Head of caudate nucleus (tissue), 42 donors: ENCODE measurements at regions not wholly inside any gene's neighbourhood (a gene's known extent, or its start where the extent isn't known, plus 50 kb on each side); places are given as distances from the start of the nearest gene placed in this dataset.
A peak's percentile ranks its signal among the peaks of the same experiment; 100 is the strongest.
"Not testable (repeated sequence)": the region's sequence is repeated elsewhere in the genome, so short reads cannot be mapped to it uniquely, and the experiment has no call there.

Experiments
- DNase-seq, 42 donors: peaks; one replicate each; pipeline versions ENCODE4 v3.0.0 to v3.0.0-alpha.2; 2020 to 2021; ENCODE audit warnings: mixed read lengths in 7 of 42
- intact Hi-C: fragments of 100-400 bp; cut with DNase I; formaldehyde crosslinking; loops from one replicate; pipeline ENCODE4 v1.15.0; 2022

DNA sequence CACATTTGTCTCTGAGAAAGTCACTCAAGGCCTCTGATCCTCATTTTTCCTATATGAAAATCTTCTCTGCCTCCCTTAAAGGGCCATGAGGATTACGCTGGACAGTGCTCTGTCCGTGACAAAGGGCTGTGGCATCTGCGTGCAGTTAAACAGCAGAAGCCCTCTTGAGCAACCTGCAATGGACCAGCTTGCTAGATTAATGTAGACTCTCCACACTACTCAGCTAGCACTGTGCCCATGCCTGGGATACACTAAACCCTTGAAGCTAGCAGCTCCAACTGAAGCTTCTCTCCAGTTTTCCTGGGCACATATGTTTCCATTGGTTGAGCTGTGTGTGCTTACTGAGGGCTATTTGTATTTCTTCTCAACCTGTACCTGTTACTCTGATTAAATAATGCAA, 303.8 kb downstream of the RPLP1 start:
- no peak for DNase-seq
- intact Hi-C loops = no loop called here

DNA sequence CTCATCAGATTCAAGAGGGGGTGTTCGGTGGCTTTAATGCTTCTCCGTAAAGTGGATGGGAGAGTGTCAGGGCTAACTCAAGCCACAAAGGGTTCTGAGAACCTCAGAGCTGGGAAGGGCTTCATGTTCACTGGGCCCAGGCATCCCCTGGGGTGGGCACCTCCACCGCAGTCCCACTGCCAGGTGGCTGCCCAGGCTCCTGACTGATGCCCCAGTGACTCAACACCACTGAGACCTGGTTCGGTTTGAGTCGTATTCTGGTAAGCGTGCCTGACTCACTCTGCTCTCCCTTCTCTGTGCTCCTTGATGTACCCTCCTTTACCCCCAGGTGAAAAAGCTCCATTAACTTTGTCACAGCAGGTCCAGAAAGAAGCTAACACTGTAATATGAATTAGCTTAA, 304.6 kb downstream of the RPLP1 start:
- intact Hi-C loops = no loop called here
- no peak for DNase-seq

DNA sequence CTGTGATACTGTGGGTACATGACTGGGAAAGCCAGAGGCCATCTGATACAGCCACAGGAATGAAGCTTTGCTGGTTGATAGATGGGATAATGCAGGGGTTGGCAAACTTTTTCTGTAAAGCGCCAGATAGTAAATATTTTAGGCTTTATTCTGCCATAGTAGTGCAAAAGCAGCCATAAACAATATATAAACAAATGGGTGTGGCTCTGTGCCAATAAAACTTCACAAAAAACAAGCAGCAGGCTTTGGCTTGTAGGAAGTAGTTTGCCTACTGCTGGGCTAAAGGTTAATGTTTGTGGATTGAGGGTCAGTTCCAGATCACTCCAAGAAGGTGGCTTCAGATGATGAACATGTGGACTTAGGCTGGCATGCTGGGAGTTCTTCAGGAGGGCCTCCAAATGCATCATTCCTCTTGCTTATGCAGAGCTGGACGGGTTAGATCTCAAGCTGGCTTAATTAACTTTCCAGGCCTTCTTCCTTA, 305.7 kb downstream of the RPLP1 start:
- intact Hi-C loops = no loop called here
- DNase-seq = no peak

DNA sequence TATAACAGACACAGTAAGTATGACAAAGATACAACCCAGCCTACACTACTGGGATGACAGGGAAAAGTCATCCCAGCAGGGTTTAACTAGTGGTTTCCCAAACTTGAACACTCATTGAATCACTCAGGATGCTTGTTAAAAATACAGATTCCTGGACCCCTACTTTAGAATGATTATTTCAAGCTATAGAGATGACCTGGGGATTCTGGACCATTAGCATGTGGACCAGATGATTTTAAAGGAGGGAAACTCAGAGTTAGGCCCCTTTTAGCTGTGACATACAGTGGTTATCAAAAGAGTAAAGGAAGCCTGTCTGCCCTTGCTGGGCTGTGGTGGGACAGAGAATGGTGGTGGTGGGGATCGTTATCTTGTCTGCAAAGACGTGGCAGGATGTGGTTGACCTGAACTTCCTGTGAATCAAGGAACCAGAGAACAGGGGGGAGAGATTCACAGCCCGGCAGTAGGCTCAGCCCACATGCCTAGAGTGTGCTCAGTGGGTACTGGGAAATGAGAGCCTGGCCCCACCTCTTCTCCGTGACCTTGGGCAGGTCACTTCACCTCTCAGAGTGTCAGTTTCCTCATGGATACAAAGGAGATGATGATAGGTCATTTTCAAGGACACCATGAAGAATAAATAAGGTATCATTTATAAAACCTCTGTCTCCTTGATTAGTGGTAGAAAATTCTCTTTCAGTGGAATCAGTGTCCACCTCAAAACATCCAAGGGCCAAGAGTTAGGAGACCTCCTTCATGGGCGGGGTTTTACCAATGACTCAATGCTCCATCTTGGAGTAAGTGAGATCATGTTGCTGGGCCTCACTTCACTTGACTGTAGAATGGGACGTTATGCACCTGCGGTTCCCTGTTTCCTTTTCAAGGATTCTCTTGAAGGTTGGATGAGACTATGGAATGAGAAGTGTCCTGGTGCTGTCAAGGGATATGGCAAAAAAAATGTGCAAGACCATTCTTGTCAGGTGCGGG, 306.5 kb downstream of the RPLP1 start:
- peak in 26 of 42 donors; percentile 8 to 70 (median 36) for DNase-seq
- intact Hi-C loops = no loop called here

DNA sequence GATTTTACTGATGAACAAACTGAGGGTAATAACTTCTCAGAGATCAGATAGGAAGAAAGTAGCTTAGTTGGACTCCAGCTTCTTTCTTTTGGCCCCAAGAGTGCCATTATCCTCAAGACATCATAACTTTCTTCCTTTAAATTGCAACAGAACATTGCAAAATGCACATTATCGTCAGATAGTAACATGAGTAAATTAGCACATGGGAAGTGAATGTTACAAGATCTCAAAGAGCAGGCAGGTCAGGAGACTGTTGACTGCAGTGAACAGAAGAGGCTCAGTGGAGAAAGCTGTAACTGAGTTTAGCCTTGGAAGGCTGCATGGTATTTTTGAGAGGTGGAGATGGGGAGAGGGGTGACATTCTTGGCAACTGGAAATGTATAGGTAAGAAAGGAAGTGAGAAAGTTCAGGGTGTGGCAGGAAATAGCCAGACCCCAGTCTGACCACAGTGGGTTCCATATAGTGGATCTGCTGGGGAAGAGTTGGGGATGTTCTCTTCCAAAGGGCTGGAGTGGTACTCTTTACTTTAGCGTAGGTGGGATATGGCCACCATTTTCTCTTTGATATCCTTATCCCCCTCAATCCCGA, 307.7 kb downstream of the RPLP1 start:
- intact Hi-C loops = no loop called here
- DNase-seq = no peak

DNA sequence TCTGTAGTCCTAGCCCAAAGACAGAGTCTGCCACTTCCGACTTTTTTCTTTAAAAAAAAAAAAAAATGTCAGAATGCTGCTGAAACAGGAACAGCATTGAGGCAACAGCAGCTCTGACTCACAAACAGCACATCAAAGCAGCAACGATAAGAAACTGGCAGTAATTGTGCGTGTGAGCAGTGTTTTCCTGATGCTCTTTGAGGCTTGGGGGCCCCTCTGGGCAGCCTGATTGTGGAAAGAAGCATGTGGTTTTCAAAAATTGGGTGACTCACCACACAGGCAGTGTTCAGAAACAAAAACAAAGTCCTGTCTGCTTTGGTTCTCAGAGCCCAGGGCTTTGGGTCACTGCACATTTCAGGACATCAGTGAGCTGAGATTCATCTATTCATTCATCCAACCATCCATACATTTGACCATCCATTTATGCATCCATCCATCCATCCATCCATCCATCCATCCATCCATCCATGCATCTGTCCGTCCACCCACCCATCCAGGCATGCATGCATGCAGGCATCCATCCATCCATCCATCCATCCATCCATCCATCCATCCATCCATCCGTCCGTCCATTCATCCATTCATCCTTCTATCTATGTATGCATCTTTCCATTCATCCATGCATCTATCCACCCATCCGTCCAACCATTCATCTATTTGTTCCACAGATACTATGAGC, 308.4 kb downstream of the RPLP1 start:
- intact Hi-C loops = no loop called here
- DNase-seq = peak in 12 of 42 donors; percentile 5 to 70 (median 26)

DNA sequence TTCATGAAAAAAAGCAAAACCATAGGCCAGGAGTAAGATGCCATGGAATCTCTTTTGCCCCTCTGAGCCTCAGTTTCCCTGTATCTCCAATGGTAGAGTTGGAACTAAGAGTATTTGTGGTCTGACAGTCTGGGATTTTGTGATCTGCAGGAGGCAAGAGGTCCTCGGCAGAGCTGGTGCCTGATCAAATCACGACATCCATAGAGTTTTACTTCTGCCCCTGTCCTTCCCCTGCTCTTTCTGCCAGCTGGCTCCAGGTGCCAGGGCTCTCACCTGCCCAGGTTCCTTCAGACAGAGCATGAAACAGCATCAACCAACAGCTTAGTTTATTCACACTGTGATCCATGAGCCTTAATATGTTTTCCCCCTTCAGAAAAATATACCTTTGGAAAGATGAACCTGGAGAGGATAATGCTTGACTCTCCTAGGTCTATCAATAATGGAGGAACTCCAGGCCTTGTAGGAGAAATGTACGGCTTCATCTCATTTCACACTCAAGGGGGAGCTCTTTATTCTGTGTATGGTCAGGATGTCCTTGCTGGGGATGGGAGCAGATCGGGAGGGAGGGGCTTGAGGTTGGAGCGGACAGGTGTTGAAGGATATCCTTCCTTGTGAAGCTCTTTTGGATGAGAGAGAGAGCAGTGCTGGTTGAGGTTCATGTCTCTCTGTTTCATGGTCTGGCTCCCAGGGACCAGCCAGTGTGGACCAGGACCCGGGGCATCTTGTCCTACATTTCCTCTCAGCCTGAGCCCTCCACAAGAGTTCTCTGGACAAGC, 309.9 kb downstream of the RPLP1 start:
- intact Hi-C loops = no loop called here
- DNase-seq = no peak

DNA sequence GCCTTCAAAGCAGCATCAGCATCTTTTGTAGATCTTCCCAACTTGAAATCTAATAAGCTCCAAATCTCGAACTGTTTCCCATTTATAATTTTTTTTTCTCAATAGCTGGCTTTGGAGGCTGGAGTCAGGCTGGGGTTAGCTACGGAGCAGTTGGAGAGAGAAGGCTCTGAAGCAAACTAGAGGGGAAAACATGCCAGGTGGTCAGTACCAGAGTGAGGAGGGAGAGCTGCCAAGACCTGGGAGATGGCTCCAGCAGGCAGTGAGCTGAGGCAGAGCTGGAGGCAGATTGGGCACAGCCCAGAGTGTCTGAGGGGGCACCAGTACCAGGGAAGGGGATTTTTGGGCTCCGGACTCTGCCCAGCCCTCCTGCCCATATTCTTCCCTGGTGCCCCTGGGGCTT, 311.2 kb downstream of the RPLP1 start:
- intact Hi-C loops = no loop called here
- DNase-seq = no peak

DNA sequence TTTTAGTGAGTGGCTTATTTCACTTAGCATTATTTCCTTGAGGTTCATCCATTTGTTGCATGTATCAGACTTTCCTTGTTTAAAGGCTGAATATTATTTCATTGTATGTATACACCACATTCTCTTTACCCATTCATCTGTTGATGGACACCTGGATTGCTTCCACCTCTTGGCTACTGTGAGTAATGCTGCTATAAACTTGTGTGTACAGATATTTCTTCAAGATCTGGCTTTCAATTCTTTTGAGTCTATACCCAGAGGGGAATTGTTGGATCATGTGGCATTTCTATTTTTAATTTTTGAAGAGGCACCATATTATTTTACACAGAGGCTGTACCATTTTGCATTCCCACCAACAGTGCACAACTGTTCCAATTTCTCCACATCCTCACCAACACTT, 313.5 kb downstream of the RPLP1 start:
- intact Hi-C loops = no loop called here
- DNase-seq = no peak

DNA sequence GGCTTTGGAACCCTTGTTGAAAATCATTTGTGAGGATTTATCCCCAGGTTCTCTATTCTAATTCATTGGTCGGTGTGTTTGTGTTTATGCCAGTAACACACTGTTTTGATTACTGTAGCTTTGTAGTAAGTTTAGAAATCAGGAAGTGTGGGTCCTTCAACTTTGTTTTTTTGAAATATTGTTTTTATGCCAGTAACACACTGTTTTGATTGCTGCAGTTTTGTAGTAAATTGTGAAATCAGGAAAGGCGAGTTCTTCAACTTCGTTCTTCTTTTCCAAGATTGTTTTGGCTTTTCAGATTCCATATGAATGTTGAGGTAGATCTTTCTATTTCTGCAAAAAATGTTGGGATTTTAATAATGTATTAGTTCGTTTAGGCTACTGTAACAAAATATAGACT, 314.6 kb downstream of the RPLP1 start:
- no peak for DNase-seq
- intact Hi-C loops = no loop called here

DNA sequence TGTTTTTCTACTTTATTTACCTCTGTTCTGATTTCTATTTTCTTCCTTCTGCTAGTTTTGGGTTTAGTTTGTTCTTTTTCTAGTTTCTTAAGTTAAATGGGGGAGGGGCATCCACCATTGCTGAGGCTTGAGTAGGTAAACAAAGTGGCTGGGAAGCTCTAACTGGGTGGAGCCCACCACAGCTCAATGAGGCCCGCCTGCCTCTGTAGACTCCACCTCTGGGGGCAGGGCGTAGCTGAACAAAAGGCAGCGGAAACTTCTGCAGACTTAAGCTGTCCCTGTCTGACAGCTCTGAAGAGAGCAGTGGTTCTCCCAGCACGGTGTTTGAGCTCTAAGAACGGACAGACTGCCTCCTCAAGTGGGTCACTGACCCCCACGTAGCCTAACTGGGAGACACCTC, 316.7 kb downstream of the RPLP1 start:
- not testable (repeated sequence) for DNase-seq

DNA sequence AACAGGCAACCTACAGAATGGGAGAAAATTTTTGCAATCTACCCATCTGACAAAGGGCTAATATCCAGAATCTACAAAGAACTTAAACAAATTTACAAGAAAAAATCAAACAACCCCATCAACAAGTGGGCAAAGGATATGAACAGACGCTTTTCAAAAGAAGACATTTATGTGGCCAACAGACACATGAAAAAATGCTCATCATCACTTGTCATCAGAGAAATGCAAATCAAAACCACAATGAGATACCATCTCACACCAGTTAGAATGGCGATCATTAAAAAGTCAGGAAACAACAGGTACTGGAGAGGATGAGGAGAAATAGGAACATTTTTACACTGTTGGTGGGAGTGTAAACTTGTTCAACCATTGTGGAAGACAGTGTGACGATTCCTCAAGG, 321.6 kb downstream of the RPLP1 start:
- DNase-seq, intact Hi-C loops: not testable (repeated sequence)

More for the DNA sequence above, 316.7 kb downstream of the RPLP1 start:
- intact Hi-C loops = not testable (repeated sequence)

DNA sequence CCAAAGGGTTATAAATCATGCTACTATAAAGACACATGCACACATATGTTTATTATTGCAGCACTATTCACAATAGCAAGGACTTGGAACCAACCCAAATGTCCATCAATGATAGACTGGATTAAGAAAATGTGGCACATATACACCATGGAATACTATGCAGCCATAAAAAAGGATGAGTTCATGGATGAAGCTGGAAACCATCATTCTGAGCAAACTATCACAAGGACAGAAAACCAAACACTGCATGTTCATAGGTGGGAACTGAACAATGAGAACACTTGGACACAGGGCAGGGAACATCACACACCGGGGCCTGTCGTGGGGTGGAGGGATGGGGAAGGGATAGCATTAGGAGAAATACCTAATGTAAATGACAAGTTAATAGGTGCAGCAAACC, 322.1 kb downstream of the RPLP1 start:
- intact Hi-C loops, DNase-seq: not testable (repeated sequence)

DNA sequence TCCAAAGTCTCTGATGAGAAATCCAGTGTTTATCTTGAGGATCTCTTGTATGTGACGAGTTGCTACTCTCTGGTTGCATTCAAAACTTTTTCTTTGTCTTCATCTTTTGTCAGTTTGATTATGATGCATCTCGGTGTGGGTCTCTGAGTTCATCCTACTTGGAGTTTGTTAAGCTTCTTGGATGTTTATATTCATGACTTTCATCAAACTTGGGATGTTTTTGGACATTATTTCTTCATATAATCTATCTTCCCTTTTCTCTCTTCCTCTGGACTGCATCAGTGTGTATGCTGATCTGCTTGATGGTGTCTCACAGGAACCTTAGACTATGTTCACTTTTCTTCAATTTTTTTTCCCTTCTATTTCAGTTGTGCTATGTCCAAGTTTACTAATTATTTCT, 320.4 kb downstream of the TLE3 start:
- intact Hi-C loops = no loop called here
- no peak for DNase-seq

DNA sequence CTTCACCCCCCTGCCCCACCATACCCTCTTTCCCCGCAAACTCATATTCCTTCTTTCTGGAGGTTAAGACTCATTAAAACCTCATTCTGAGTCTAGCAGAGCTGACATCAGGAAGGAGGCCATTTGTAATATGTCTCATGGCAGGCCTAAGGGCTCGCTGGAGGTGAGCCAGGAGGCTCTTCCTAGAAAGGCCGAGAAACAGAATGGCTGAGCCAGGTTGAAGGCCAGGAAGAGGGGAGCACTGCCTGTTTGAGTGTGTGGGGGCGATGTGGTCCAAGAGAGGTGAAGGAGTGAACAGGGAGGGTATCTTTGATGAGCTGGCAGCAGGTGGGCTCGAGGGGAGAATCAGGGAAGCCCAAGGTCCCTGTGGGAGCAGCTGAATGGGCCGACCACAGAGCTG, 317.3 kb downstream of the TLE3 start:
- DNase-seq = no peak
- intact Hi-C loops = no loop called here

DNA sequence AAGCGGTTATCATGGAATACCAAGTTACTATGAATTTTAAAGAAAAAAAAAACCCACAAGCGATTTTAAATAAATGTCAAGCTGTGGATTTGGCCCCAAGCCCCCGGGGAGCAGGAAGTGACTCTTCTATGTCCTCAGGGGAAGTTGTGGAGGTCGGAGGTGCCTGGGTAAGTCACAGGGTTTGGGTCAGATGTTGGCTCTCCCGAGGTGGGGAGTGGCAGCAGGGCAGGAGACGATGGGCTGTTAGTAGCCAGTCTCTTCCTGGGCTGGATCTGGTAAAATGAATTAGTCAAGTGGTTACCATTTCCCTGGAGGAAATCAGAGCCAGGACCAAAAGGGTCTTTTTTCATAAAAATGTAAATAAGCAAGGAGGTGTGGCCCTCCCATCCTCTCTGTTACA, 316.7 kb downstream of the TLE3 start:
- intact Hi-C loops = no loop called here
- no peak for DNase-seq

DNA sequence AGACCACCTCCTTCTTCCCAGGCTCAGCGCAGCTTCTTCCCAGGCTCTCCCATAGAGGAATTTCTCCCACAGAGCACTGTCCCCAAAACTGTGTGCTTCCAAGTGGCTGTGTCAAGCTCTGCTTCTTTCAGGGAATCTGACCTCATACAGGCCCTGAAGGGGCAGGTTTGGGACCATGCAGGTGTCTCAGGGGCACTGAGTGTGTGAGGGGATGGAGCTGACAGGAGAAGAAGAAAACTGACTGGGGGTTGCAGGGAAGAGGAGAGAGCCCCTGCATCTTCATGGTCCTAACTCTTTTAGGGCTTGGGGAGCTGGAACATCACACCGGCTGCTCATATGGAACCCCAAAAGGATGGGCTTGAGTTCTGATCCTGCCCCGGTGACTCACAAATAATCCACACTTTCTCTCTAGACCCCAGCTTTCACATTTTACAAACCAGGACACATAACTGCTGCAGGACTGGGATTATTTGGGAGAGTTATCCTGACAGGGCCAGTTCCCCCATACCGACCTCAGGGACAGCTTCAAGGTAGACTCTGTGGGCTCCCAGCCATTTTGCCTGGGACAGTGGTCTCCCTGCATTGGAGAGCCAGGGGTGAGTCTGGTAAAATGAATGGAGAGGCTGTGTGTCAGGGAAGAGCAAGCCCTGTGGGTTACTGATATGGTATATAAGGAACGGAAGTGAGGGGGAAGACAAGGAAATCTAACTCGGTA, 316.1 kb downstream of the TLE3 start:
- no peak for DNase-seq
- intact Hi-C loops = no loop called here

DNA sequence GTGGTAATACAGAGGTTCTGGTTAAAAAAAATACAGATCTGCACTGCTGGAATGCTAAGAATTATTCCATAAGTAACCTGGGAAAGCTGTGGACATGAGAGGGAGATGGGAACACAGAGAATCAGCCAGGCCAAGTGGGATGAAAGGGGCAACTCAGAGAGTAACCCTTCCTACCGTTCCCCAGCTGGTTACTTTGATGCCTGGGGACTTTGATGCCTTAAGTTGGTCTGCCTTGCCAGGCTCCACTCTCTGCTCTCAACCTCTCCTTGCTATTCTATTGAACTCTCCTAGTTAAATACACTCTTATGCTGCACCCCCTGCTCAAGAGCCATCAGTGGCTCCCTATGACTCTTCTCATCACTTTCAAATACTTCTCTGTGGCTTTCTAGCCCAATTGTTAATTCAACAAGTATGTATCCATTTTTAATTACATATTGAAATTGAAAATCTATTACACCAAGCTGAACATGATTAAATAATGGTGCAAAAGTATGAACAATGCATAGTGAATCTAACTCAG, 315.5 kb downstream of the TLE3 start:
- intact Hi-C loops = no loop called here
- DNase-seq = no peak
